AG04450 (cell line): ENCODE measurements at regions not wholly inside any gene's neighbourhood (a gene's known extent, or its start where the extent isn't known, plus 50 kb on each side); places are given as distances from the start of the nearest gene placed in this dataset.

ENCODE experiments used
- CTCF ChIA-PET: fragments of 300-600, 350-600 bp; formaldehyde crosslinking; extraction: SDS; loops from one replicate; lab custom pipeline; 2022; ENCODE audit warnings: antibody characterized with exemption, inconsistent platforms; lab: Charles Lee
- POLR2A ChIA-PET: fragments of 350-600 bp; formaldehyde crosslinking; extraction: SDS; loops from one replicate; lab custom pipeline; 2021; ENCODE audit warnings: antibody characterized with exemption, inconsistent platforms; lab: Yijun Ruan, JAX
- DNase-seq: peaks from one replicate; pipeline ENCODE4 v3.0.0-alpha.2; 2011; ENCODE audit warnings: low read depth, low spot score
- H3K27ac ChIP-seq: one replicate; pipeline ENCODE4 v1.5.1; 2012; ENCODE audit warnings: low read depth, low read length, control low read depth
- H3K27me3 ChIP-seq: one replicate; pipeline ENCODE4 v1.6.0; 2012; ENCODE audit warnings: low read length; ENCODE audit not compliant: control insufficient read depth, insufficient read depth
- H3K4me3 ChIP-seq: 2 replicates; pipeline ENCODE4 v1.5.1; 2011; ENCODE audit warnings: mild to moderate bottlenecking, low read depth, low read length, control low read depth
- H3K9me3 ChIP-seq: 2 replicates; pipeline ENCODE4 v1.5.1; 2012; ENCODE audit warnings: low read length; ENCODE audit not compliant: control insufficient read depth, insufficient read depth
- CTCF ChIP-seq: IDR thresholded peaks from 2 replicates; pipeline ENCODE4 v1.5.1; 2011; ENCODE audit warnings: low read depth, low read length, control low read depth, inconsistent platforms

- no peak for TF ChIP-seq CTCF
- ChIA-PET CTCF (no interaction called here), POLR2A (no interaction called here)
- H3K4me3 ChIP-seq, result no peak overlapping the region
- peaks cover 16% of the 10 kb centered on the region for H3K9me3 ChIP-seq
- no peaks in the 10 kb centered on the region for H3K27me3 ChIP-seq
- DNase-seq, result no peak
- H3K27ac ChIP-seq, result no peak overlapping the region
These were observed 172.4 kb downstream of the ZNF486 start for GRCh38 chr19:20339444-20339843.

- no peak for TF ChIP-seq CTCF
- H3K27ac ChIP-seq, result no peak overlapping the region
- CTCF ChIA-PET, result no interaction called here
- no peak for DNase-seq
- H3K4me3 ChIP-seq, result no peak overlapping the region
- H3K9me3 ChIP-seq, result peaks cover 25% of the 10 kb centered on the region
- H3K27me3 ChIP-seq, result no peaks in the 10 kb centered on the region
- POLR2A ChIA-PET, result no interaction called here
These were observed 167.7 kb downstream of the ZNF486 start for GRCh38 chr19:20334760-20335159.

- Histone ChIP-seq H3K27ac (no peak overlapping the region), H3K4me3 (no peak overlapping the region), H3K27me3 (no peaks in the 10 kb centered on the region), H3K9me3 (peaks cover 25% of the 10 kb centered on the region)
- ChIA-PET POLR2A (no interaction called here), CTCF (no interaction called here)
- no peak for DNase-seq
- TF ChIP-seq CTCF, result no peak
These were observed 166.5 kb downstream of the ZNF486 start for GRCh38 chr19:20333508-20333907.

- CTCF ChIA-PET, result no interaction called here
- Histone ChIP-seq H3K9me3 (peaks cover 11% of the 10 kb centered on the region), H3K4me3 (no peak overlapping the region), H3K27ac (no peak overlapping the region), H3K27me3 (no peaks in the 10 kb centered on the region)
- no peak for DNase-seq
- TF ChIP-seq CTCF, result no peak
- POLR2A ChIA-PET, result no interaction called here
These were observed 158.1 kb downstream of the ZNF486 start for GRCh38 chr19:20325151-20325550.

- Histone ChIP-seq H3K27me3 (no peaks in the 10 kb centered on the region), H3K9me3 (peaks cover 12% of the 10 kb centered on the region; the same call in 1 of the 2 replicates), H3K4me3 (no peak overlapping the region), H3K27ac (no peak overlapping the region)
- no peak for DNase-seq
- POLR2A ChIA-PET, result interaction anchor here (0.6 kb wide), 1 partner anchor 405 kb away, joined by 5 read pairs; no protein-coding TSS in a partner anchor
- CTCF ChIA-PET, result no interaction called here
- TF ChIP-seq CTCF, result no peak
These were observed 154.2 kb downstream of the ZNF486 start for GRCh38 chr19:20321139-20321763.
